GM21529 (cell line): ENCODE measurements at regions not wholly inside any gene's neighbourhood (a gene's known extent, or its start where the extent isn't known, plus 50 kb on each side); places are given as distances from the start of the nearest gene placed in this dataset.
"Not testable (repeated sequence)": the region's sequence is repeated elsewhere in the genome, so short reads cannot be mapped to it uniquely, and the experiment has no call there.

Experiments
- ATAC-seq: cut with Tn5 transposase; IDR thresholded peaks from one replicate; pipeline ENCODE4 v1.9.1; 2021; ENCODE audit not compliant: unreplicated experiment

DNA sequence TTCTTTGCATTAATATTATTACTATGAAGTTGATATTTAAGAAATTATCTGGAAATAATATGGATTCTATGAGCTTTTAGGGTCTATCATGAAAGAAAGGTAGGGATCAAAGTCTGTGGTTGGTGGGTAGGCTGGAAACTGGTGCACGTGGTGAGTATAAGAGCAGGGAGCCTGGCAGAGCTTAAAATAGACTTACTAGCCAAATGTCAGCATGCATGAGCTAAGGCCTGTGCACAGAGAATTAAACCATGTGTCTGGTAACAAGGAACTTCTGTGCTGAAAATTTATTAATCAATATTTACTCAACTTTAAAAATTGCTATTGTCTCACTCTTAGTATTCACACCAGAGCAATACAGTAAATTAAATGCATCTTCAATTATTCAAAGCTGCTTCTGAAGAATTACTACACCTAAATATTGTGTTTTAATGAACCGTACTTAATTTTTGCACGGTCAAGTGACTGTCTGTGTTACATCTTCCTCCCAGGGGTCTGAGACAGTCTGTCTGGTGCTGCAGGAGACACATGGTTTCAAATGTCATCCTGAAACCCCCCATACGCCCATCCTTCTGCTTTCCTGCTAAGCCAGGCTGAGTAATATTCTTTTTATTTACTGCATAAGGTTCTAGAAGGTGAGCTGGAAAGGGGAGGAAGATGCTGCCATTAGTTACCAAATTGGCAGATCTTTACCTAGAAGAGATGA lies 161.0 kb upstream of the NLRP1 start:
- no peak for ATAC-seq

- no peak for ATAC-seq
Observed at GRCh38 chr17:5747276-5747675, 163.0 kb upstream of the NLRP1 start.

- ATAC-seq, result no peak
Observed at GRCh38 chr17:5747964-5748363, 163.7 kb upstream of the NLRP1 start.

DNA sequence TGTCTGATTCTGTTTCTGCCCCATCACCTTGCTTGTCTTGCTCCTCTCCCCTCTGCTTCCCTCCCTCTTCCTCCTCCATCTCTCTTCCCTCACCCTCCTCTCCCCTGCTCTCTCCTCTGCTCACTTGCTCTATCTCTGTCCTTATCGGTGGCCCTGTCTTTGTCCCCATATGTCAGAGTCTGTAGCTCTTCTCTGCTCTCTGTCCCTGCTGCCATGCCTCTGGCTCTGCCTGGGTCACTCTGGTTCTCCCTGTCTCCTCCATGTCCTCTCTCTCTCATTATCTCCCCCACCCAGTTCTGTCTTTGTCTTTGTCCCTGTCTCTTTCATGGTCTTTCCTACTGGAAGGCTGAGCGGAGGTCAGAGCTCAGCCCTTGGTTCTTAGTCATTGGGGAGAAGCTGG lies 169.1 kb upstream of the NLRP1 start:
- no peak for ATAC-seq

DNA sequence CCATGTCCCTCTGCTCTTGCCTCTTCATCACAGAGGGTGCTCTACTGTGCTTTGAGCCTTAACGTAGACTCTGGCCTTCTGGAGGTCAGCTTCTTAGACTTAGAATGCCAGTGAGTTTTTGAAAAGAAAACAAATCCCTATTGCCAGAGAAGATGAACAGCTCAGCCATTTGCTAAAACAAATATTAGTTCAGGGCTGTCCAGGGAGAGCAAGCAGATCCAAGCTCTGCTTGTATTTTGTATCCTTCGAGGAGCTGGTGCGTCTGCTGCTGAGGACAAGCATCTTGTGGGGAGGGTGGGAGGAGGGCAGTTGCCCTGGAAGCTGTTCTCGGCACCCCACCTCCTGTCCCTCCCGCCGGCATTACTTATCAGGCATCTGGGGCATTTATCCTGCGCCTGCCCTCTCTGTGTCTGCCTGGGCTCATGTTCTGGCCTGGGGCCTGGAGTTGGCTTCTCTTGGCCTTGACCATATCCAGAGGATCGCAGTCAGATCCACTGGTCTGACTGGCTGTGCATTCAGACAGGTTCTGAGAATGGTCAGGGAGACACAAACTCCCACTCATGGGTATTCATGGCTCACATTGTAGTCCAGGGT lies 173.1 kb upstream of the NLRP1 start:
- ATAC-seq, result no peak

- no peak for ATAC-seq
Observed at GRCh38 chr17:5758651-5759050, 174.3 kb upstream of the NLRP1 start.

- no peak for ATAC-seq
Observed at GRCh38 chr17:5759501-5759925, 175.2 kb upstream of the NLRP1 start.

GRCh38 chr17:5762191-5762590 lies 177.9 kb upstream of the NLRP1 start:
- ATAC-seq, result no peak

DNA sequence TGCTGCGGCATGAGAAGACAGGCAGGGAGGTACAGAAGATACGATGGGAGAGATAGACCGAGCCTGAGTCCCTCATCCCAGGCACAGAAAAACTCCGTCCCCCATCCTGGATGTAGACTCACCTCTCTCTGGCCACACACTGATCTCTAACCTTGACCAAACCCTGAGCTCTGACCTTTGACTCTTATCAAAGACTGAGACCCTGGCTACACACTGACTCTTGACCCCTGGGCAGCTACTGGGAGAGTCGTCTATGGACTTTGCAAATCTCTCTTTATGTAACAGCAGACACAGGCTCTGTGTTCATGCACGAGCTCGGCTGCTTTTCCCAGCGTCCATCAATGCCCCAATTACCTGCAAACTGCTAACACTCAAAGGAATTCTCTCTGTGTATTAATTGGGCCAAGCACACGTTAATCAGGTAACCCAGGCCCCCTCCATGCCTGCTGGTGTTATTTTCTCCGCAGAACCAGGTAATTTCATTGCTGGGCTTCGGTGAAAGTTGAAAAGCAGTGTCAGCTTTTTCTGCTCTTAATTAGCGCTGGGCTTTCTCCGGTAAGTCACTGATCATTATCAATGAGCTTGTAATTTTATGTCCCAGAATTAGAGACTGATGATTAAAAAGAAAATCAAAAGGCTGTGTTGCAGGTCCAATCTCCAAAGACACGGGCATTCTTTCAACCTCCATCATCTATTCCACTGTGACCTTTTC lies 179.4 kb upstream of the NLRP1 start:
- no peak for ATAC-seq

DNA sequence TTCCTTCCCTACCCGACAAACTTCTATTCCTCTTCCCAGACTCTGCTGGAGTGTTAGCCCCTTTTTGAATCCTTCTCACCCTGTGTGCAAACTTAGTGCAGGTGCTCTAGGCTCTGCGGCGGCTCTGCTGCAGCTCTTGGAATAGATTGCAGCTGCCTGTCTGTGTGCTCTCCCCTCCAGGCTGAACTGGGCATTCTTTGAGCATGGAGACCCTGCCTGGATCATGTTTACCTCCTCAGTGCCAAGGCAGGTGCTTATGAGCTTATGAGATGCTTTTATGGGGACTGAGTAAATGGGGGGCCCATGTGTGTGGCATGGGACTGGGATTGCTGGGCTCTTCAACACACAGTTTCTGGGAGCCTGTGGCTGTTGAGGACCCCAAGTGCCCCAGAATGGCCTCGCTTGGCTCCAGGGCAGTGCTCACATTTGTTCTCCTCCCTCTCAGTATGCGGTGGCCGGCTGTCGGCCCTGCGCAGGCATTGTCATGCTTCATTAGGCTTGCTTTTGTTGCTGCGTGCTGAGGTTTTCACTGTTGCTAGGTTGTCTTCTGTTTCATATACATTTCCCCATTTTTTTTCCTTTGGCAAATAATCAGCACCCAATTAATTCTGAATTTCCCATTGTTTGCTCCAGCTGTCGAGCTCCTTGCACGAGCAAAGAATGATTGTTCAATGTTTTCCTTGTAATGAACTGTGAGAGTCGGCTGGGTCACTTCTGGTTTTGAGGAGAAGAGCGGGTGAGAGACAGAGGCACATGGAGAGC lies 185.5 kb upstream of the NLRP1 start:
- no peak for ATAC-seq

DNA sequence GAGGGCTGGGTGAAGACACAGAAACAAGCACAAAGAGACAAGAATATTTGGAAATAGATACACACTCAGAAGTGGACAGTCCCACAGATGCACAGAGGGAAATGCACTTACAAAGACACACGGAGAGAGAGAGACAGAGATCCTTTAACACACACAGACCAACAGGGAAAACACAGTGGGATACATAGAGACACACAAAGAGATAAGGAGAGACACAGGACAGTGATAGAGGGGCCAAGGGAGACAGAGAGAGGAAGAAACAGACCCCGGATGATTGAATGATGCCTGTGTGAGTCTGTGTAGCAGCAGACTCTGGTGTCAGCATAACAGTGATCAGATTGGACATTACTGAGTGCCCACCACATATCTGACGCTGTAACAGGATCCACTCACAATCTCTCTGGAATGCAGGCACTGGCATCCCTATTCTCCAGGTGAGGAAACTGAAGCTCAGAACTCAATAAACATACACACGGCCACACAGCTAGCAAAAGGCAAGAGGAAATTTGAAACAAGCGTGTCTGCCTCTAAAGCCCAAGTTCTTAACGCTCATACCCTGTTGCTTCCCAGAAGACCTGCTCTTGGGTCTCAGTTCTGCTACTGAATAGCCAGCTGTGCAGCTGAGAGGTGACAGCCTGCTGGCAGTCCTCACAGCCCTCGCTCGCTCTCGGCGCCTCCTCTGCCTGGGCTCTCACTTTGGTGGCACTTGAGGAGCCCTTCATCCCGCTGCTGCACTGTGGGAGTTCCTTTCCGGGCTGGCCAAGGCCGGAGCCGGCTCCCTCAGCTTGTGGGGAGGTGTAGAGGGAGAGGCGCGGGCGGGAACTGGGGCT lies 186.3 kb upstream of the NLRP1 start:
- no peak for ATAC-seq

- ATAC-seq, result not testable (repeated sequence)
Observed at GRCh38 chr17:5771271-5771577, 186.9 kb upstream of the NLRP1 start.

DNA sequence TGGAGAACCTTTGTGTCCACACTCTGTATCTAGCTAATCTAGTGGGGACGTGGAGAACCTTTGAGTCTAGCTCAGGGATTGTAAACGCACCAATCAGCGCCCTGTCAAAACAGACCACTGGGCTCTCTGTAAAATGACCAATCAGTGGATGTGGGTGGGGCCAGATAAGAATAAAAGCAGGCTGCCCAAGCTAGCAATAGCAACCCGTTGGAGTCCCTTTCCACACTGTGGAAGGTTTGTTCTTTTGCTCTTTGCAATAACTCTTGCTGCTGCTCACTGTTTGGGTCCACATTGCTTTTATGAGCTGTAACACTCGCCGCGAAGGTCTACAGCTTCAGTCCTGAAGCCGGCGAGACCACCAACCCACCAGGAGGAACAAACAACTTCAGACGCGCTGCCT lies 187.7 kb upstream of the NLRP1 start:
- not testable (repeated sequence) for ATAC-seq

GRCh38 chr17:5772720-5773119 lies 188.4 kb upstream of the NLRP1 start:
- no peak for ATAC-seq

- no peak for ATAC-seq
Observed at GRCh38 chr17:5773816-5774360, 189.6 kb upstream of the NLRP1 start.

- ATAC-seq, result no peak
Observed at GRCh38 chr17:5775098-5775497, 190.8 kb upstream of the NLRP1 start.

DNA sequence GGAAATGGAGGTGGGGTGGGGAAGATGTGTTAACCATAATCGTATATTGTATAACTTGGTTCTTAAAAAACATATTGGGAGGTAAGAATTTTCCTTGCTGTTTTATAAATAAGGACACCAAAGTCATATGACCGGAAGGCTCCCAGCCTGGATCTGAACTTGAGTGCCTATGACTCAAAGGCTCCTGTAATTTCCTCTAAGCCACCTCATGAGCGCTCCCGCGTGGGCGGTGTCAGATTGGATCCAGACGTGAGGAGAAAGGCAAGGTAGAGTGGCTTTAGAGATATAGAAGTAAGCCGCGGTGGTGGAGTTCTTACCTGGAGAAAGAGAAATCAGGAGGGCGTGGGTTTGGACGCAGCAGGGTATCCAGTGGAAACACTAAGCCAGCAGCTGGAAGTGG lies 196.2 kb upstream of the NLRP1 start:
- no peak for ATAC-seq

DNA sequence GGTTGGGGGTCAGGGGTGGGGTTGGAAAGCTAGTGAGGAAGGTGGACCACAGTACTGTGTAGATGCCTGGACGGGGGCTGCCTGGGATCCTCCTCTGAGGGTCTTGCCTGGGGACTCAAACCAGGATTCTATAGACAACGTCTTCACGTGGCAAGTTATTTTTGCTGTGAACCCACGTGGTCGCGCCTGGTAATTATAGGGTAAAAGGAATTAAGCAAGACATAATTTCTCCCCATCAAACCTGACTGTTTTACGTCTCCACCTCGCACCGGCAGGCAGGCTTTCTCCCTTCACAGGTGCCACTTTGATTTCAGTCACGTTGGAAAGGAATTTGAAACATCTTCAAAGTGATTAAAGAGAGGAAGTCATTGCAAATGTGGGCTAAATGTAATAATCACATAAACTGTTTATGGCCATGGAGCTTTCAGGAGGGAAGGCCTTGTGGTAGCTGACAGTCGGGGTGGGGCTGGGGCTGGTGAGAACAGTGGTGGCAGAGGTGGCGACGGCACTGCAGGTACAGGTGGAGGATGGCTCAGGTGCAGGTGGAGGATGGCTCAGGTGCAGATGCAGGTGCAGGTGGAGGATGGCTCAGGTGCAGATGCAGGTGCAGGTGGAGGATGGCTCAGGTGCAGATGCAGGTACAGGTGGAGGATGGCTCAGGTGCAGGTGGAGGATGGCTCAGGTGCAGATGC lies 197.1 kb upstream of the NLRP1 start:
- ATAC-seq, result no peak

GRCh38 chr17:5783269-5783668 lies 199.0 kb upstream of the NLRP1 start:
- no peak for ATAC-seq

DNA sequence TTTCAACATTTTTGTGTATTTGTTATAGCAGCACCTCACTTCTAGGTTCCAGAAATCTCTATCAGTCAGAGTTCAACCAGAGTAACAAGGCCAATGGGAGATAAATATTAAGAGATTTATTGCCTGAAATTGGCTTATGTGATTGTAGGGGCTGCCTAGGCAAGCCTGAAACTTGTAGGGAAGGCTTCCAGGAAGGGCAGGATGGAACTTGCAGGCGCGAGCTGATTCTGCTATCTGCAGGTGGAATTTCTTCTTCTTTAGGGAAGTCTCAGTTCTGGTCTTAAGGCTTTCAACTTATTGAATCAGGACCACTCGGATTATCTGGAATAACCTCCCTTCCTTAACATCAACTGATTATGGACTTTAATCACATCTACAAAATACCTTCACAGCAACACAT lies 199.5 kb upstream of the NLRP1 start:
- ATAC-seq, result no peak
